Activated CD4-positive, alpha-beta T cell treated with anti-CD3 and anti-CD28 coated beads, Interleukin-2, amount 10 ng/mL, durations not matched to agents 7 days and 5 days (primary cell): ENCODE measurements at regions not wholly inside any gene's neighbourhood (a gene's known extent, or its start where the extent isn't known, plus 50 kb on each side); places are given as distances from the start of the nearest gene placed in this dataset.

Source experiments
- CTCF ChIA-PET: fragments of 350-600 bp; sonication (Branson Sonifier 250); formaldehyde crosslinking; loops from one replicate; lab custom pipeline; 2021; ENCODE audit warnings: antibody characterized with exemption; lab: Charles Lee
- POLR2A ChIA-PET: fragments of 350-600 bp; sonication (Branson Sonifier 250); formaldehyde crosslinking; loops from one replicate; lab custom pipeline; 2021; ENCODE audit warnings: antibody characterized with exemption; lab: Charles Lee
- DNase-seq: peaks from one replicate; pipeline ENCODE4 v3.0.0-alpha.2; 2020
- H3K27ac Mint-ChIP-seq: one replicate; pipeline ENCODE4 v1.8.0; 2021; ENCODE audit warnings: mild to moderate bottlenecking, moderate library complexity, mixed read lengths
- H3K27me3 Mint-ChIP-seq: one replicate; pipeline ENCODE4 v1.8.0; 2021; ENCODE audit warnings: mixed read lengths
- H3K36me3 Mint-ChIP-seq: one replicate; pipeline ENCODE4 v1.8.0; 2021; ENCODE audit warnings: low read depth, mixed read lengths
- H3K4me1 Mint-ChIP-seq: one replicate; pipeline ENCODE4 v1.8.0; 2021; ENCODE audit warnings: mixed read lengths
- H3K4me3 Mint-ChIP-seq: one replicate; pipeline ENCODE4 v1.8.0; 2021; ENCODE audit warnings: mild to moderate bottlenecking, moderate library complexity, mixed read lengths
- H3K9me3 Mint-ChIP-seq: one replicate; pipeline ENCODE4 v1.8.0; 2021; ENCODE audit warnings: mixed read lengths

GRCh38 chr21:38885909-38886308 is 80.2 kb downstream of the ETS2 start:
- POLR2A ChIA-PET, result no interaction called here
- CTCF ChIA-PET, result no interaction called here
- H3K36me3 Mint-ChIP-seq, result no peaks in the 10 kb centered on the region

DNA sequence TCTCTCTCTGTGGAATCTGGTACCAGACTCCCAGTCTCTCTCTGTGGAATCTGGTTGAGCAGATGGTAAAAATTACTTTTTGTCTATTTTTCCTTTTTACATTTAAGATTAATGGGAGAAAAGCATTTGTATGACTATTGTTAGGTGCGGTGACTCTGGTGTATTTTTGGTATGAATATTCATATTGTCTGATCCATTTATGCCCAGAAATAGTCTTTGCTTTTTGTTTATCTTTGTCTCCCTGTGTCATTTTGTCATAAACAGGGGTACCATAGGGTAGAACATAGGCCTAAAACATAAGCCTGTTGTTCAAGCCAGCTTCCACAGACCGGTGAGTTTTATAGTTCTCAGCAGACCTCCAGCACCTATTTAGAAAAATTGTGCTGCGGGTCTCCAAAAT is 78.7 kb downstream of the ETS2 start:
- peaks cover 9% of the 10 kb centered on the region for H3K27me3 Mint-ChIP-seq
- peaks cover 25% of the 10 kb centered on the region for H3K9me3 Mint-ChIP-seq
- ChIA-PET POLR2A (no interaction called here), CTCF (no interaction called here)
- no peaks in the 10 kb centered on the region for H3K36me3 Mint-ChIP-seq
- no peaks in the 10 kb centered on the region for H3K4me1 Mint-ChIP-seq
- no peak overlapping the region for H3K27ac Mint-ChIP-seq
- H3K4me3 Mint-ChIP-seq, result no peak overlapping the region
- no peak for DNase-seq

More at GRCh38 chr21:38885909-38886308, 80.2 kb downstream of the ETS2 start:
- H3K9me3 Mint-ChIP-seq, result peaks cover 22% of the 10 kb centered on the region
- H3K27ac Mint-ChIP-seq, result no peak overlapping the region
- H3K4me1 Mint-ChIP-seq, result no peaks in the 10 kb centered on the region
- H3K4me3 Mint-ChIP-seq, result no peak overlapping the region
- peaks cover 14% of the 10 kb centered on the region for H3K27me3 Mint-ChIP-seq
- DNase-seq, result no peak

DNA sequence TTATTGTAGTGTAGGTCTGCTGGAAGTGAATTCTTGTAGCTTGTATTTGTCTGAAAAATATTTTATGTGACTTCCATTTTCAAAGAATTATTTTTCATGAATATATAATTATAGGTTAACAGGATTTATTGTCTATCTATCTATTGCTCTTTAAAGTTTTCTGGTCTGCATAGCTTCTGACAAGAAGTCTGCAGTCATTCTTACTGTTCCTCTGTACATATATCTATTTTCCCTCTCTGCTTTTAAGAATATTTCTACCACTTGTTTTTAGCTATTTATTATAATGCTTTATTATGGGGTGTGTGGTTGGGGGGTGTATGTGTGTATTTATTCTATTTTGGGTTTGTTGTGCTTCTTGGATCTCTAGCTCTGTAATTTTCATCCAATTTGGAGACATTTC is 77.4 kb downstream of the ETS2 start:
- no peaks in the 10 kb centered on the region for H3K36me3 Mint-ChIP-seq
- peaks cover 8% of the 10 kb centered on the region for H3K27me3 Mint-ChIP-seq
- ChIA-PET CTCF (no interaction called here), POLR2A (no interaction called here)
- no peak overlapping the region for H3K27ac Mint-ChIP-seq
- DNase-seq, result no peak
- H3K9me3 Mint-ChIP-seq, result peaks cover 25% of the 10 kb centered on the region
- no peak overlapping the region for H3K4me3 Mint-ChIP-seq
- no peaks in the 10 kb centered on the region for H3K4me1 Mint-ChIP-seq

GRCh38 chr21:38881131-38881530 is 75.4 kb downstream of the ETS2 start:
- Mint-ChIP-seq H3K9me3 (peaks cover 13% of the 10 kb centered on the region), H3K27ac (no peak overlapping the region), H3K4me1 (no peaks in the 10 kb centered on the region), H3K4me3 (no peak overlapping the region), H3K36me3 (no peaks in the 10 kb centered on the region), H3K27me3 (peaks cover 8% of the 10 kb centered on the region)
- CTCF ChIA-PET, result no interaction called here
- DNase-seq, result no peak
- POLR2A ChIA-PET, result no interaction called here

DNA sequence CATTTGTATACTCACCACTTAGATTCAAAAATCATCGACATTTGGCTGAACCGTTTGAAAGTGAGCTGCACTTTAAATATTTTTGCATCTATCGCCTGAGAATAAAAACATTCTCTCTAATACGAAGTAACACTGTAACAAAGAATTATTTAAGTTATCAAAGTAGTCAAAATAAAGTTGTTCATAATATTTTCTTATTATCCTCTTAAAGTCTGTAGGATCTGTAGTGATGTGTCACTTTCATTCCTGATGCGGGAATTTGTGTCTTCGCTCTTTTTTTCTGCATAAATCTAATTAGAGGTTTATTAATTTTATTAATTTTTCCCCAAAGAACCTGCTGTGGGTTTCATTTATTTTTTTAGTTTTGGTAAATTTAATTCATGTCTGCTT is 74.8 kb downstream of the ETS2 start:
- H3K4me3 Mint-ChIP-seq, result no peak overlapping the region
- H3K27me3 Mint-ChIP-seq, result peaks cover 8% of the 10 kb centered on the region
- ChIA-PET POLR2A (no interaction called here), CTCF (interaction anchor here (0.6 kb wide), 1 partner anchor 74 kb away, joined by 3 read pairs; no protein-coding TSS in a partner anchor)
- peaks cover 13% of the 10 kb centered on the region for H3K9me3 Mint-ChIP-seq
- peaks cover 2% of the 10 kb centered on the region for H3K4me1 Mint-ChIP-seq
- no peak for DNase-seq
- no peaks in the 10 kb centered on the region for H3K36me3 Mint-ChIP-seq
- H3K27ac Mint-ChIP-seq, result no peak overlapping the region

GRCh38 chr21:38879912-38880576 is 74.3 kb downstream of the ETS2 start:
- peaks cover 8% of the 10 kb centered on the region for H3K27me3 Mint-ChIP-seq
- H3K4me1 Mint-ChIP-seq, result peaks cover 5% of the 10 kb centered on the region
- ChIA-PET POLR2A (no interaction called here), CTCF (interaction anchor here (0.6 kb wide), 1 partner anchor 73 kb away, joined by 3 read pairs; no protein-coding TSS in a partner anchor)
- no peak overlapping the region for H3K27ac Mint-ChIP-seq
- peaks cover 10% of the 10 kb centered on the region for H3K9me3 Mint-ChIP-seq
- no peaks in the 10 kb centered on the region for H3K36me3 Mint-ChIP-seq
- no peak for DNase-seq
- no peak overlapping the region for H3K4me3 Mint-ChIP-seq

DNA sequence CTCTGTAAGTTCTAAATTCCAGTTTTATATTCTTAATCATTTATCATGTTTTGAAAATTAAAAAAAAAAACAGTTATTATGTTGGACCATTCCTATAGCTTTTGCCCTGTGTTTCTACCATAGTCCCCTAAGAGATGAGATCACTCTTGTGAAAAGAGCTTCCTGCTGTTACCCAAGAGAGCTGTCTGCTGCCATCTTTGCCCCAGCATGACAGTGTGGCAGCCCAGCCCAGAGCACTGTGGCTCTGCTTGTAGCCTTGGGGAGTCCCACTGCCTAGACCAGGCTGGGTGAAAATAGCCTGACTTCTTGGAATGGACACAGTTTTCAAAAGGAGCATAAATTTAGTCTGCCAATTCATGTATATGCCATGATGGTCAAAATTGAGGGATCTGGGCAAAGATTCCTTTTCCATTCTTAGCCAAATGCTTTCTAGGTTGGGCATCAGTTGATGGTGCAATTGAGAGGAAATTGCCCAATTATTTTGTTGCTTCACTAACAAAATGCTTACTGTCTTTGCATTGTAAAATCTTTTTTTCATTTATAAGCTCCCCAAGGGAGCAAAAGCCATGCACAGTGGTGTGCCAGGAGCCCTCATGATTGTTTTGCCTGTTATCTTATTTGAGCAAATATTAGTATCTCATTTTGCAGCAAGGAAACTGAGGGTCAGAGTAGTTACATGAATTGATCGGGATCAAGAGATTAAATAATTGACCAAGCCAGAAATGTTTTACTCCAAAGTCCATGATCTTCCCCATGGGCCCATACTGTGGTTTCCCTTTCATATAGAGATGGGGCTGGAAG is 72.8 kb downstream of the ETS2 start:
- no peak overlapping the region for H3K27ac Mint-ChIP-seq
- DNase-seq, result no peak
- H3K4me1 Mint-ChIP-seq, result peaks cover 5% of the 10 kb centered on the region
- peaks cover 7% of the 10 kb centered on the region for H3K9me3 Mint-ChIP-seq
- POLR2A ChIA-PET, result no interaction called here
- H3K27me3 Mint-ChIP-seq, result peaks cover 4% of the 10 kb centered on the region
- CTCF ChIA-PET, result interaction anchor here (1.4 kb wide), 1 partner anchor 26 kb away, joined by 5 read pairs; no protein-coding TSS in a partner anchor
- no peaks in the 10 kb centered on the region for H3K36me3 Mint-ChIP-seq
- H3K4me3 Mint-ChIP-seq, result no peak overlapping the region

DNA sequence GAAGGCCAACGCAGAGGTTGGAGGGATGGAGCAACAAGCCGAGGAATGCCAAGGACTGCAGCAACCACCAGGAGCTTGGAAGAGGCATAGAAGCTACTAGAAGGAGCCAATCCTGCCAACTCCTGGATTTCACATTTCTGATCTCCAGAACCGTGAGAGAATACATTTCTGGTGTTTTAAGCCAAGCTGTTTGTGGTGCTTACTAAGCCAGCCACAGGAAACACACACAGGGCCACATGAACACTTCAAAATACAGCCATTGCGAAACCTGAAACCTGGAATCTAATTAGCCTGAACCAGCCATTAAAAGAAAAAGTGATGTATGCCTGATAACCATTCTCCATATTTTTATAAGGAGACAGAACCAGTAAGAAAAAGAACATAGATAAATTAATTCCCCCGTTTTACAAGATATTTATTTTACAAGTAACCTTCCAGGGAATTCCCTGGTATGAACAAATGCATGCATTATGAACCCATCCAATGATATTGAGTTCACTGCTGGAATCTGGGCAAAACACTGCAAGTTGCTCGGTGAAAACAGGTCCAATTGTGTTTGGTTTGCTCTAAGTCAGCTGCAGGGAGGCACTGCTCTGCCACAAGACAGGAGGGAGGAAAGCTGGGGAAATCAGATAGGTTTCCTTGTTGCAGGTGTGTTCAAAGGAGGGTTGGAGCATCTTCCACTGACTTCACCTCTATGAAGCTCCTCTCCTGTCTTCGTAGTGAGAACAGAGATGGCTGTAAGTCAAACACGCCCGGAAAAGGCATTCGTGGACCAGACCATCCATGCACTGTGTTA is 70.2 kb downstream of the ETS2 start:
- Mint-ChIP-seq H3K9me3 (peaks cover 4% of the 10 kb centered on the region), H3K27me3 (peaks cover 4% of the 10 kb centered on the region), H3K4me1 (peaks cover 5% of the 10 kb centered on the region), H3K36me3 (no peaks in the 10 kb centered on the region), H3K27ac (no peak overlapping the region), H3K4me3 (no peak overlapping the region)
- POLR2A ChIA-PET, result no interaction called here
- no peak for DNase-seq
- CTCF ChIA-PET, result interaction anchor here (0.5 kb wide), 1 partner anchor 197 kb away, joined by 4 read pairs; no protein-coding TSS in a partner anchor
